ENCODE measurements at regions not wholly inside any gene's neighbourhood (a gene's known extent, or its start where the extent isn't known, plus 50 kb on each side); places are given as distances from the start of the nearest gene placed in this dataset.

- no peak for TF ChIP-seq CTCF (IDR thresholded peaks at IDR 0.05; ENCODE audit: low read depth, low read length, poor library complexity, severe bottlenecking)
- no peak for TF ChIP-seq EZH2phosphoT487 (IDR thresholded peaks at IDR 0.05; ENCODE audit: borderline replicate concordance, low read length)
Observed at GRCh38 chr2:2848621-2849333, 517.7 kb upstream of the MYT1L start.

Data from DOHH2 (cell line).